HepG2 (cell line): ENCODE measurements at regions not wholly inside any gene's neighbourhood (a gene's known extent, or its start where the extent isn't known, plus 50 kb on each side); places are given as distances from the start of the nearest gene placed in this dataset.

ENCODE experiments used
- ATAC-seq: fragments of 200-7000 bp; cut with Tn5 transposase; 3 replicates; pipeline ENCODE4 v1.9.1; 2020; ENCODE audit warnings: mild to moderate bottlenecking, moderate library complexity
- BruUV-seq: library from RNA; stranded (reverse); fragments of 400-500 nt; replicated peaks from 2 replicates; lab custom pipeline; 2021; lab: Mats Ljungman, UMichigan
- CTCF ChIA-PET: fragments of 300-600 bp; formaldehyde crosslinking; extraction: SDS; loops from one replicate; lab custom pipeline; 2021; ENCODE audit warnings: low total read pairs, inconsistent platforms, low intra/inter-chr PET ratio; lab: Yijun Ruan, JAX
- POLR2A ChIA-PET: fragments of 350-600 bp; sonication (Branson Sonifier 250); formaldehyde crosslinking; loops from one replicate; lab custom pipeline; 2020; ENCODE audit warnings: antibody characterized with exemption, inconsistent platforms; lab: Yijun Ruan, JAX
- DNase-seq: peaks from one replicate; pipeline ENCODE4 v3.0.0-alpha.2; 2015; ENCODE audit warnings: low spot score
- FAIRE-seq: peaks from 3 replicates; lab custom pipeline; 2011; peaks lifted over from hg19 to GRCh38; lab: Jason Lieb, UNC
- H2AFZ ChIP-seq: one replicate; pipeline ENCODE4 v1.6.1; 2011; ENCODE audit warnings: low read length, inconsistent platforms
- H3K27ac ChIP-seq: fragments of 300-600 bp; 3 replicates; pipeline ENCODE4 v1.8.0; 2011; ENCODE audit warnings: mixed run types, mild to moderate bottlenecking, mixed read lengths, low read length, inconsistent platforms; ENCODE audit not compliant: insufficient read depth; ENCODE audit errors: extremely low read length
- H3K27me3 ChIP-seq, 2 experiments: fragments of 200-600 bp in 1 of 2; 2 replicates in 1 of 2; 3 replicates in 1 of 2; pipeline versions ENCODE4 v1.6.0 to v1.8.0; 2011; ENCODE audit warnings: low read length in 2 of 2, mild to moderate bottlenecking in 2 of 2, moderate library complexity in 2 of 2, inconsistent platforms in 1 of 2; ENCODE audit not compliant: insufficient read depth in 2 of 2, control insufficient read depth in 1 of 2
- H3K36me3 ChIP-seq, 2 experiments: fragments of 200-600 bp in 1 of 2; replicated peaks in 1 of 2; 2 replicates in 1 of 2; 3 replicates in 1 of 2; pipeline versions ENCODE4 v1.5.1 to v1.8.0; 2011; ENCODE audit warnings: low read length in 2 of 2, inconsistent platforms in 1 of 2; ENCODE audit not compliant: insufficient read depth in 2 of 2, control insufficient read depth in 1 of 2
- H3K4me1 ChIP-seq: 2 replicates; pipeline ENCODE4 v1.5.1; 2012; ENCODE audit warnings: low read length, inconsistent platforms; ENCODE audit not compliant: insufficient read depth
- H3K4me2 ChIP-seq: 2 replicates; pipeline ENCODE4 v1.6.0; 2011; ENCODE audit warnings: low read depth, low read length, inconsistent platforms
- H3K4me3 ChIP-seq, 3 experiments: fragments of 200-600 bp in 1 of 3; sonication (generic), shearing (Covaris generic) in 1 of 3; replicated peaks in 1 of 3; 2 replicates each; pipeline ENCODE4 v1.5.1; 2011 to 2016; ENCODE audit warnings: low read length in 3 of 3, inconsistent platforms in 2 of 3, low read depth in 2 of 3, mild to moderate bottlenecking in 2 of 3, control low read depth in 1 of 3, mixed read lengths in 1 of 3; ENCODE audit not compliant: insufficient read depth in 1 of 3
- H3K79me2 ChIP-seq: one replicate; pipeline ENCODE4 v1.6.1; 2011; ENCODE audit warnings: low read length, inconsistent platforms; ENCODE audit not compliant: insufficient read depth
- H3K9ac ChIP-seq: 2 replicates; pipeline ENCODE4 v1.6.0; 2011; ENCODE audit warnings: mild to moderate bottlenecking, low read depth, low read length, inconsistent platforms; ENCODE audit not compliant: insufficient read depth
- H3K9me3 ChIP-seq: 2 replicates; pipeline ENCODE4 v1.5.1; 2012; ENCODE audit warnings: mild to moderate bottlenecking, low read length
- H4K20me1 ChIP-seq: 2 replicates; pipeline ENCODE4 v1.6.0; 2011; ENCODE audit warnings: inconsistent platforms, mild to moderate bottlenecking, low read length, moderate library complexity; ENCODE audit not compliant: insufficient read depth
- CREB1 ChIP-seq, 2 experiments: fragments of 450-650 bp in 1 of 2; IDR thresholded peaks; 2 replicates each; pipeline ENCODE4 v1.6.1; 2016 to 2017; ENCODE audit warnings: control low read depth in 1 of 2, mild to moderate bottlenecking in 1 of 2, missing compliant biosample characterization in 1 of 2, missing genetic modification characterization in 1 of 2
- GFI1 ChIP-seq: sonication (generic); formaldehyde crosslinking; IDR thresholded peaks from 2 replicates; pipeline ENCODE4 v1.5.0; 2020; ENCODE audit warnings: missing genetic modification reagents, mild to moderate bottlenecking, borderline replicate concordance
- JARID2 ChIP-seq: sonication (generic); formaldehyde crosslinking; IDR thresholded peaks from 2 replicates; pipeline ENCODE4 v1.8.1; 2023; ENCODE audit warnings: missing genetic modification reagents, inconsistent platforms; ENCODE audit not compliant: insufficient replicate concordance
- KDM5B ChIP-seq: sonication (generic); formaldehyde crosslinking; IDR thresholded peaks from 2 replicates; pipeline ENCODE4 v1.4.0; 2020; ENCODE audit warnings: missing genetic modification reagents, mild to moderate bottlenecking, borderline replicate concordance
- KLF12 ChIP-seq: sonication (generic); formaldehyde crosslinking; IDR thresholded peaks from 2 replicates; pipeline ENCODE4 v1.4.0; 2020; ENCODE audit warnings: missing genetic modification reagents, borderline replicate concordance
- MEF2D ChIP-seq: sonication (generic); formaldehyde crosslinking; IDR thresholded peaks from 2 replicates; pipeline ENCODE4 v1.5.1; 2020; ENCODE audit warnings: mild to moderate bottlenecking, missing genetic modification reagents
- POLR2A ChIP-seq, 2 experiments: IDR thresholded peaks; 2 replicates each; pipeline ENCODE4 v1.6.1; 2011; ENCODE audit warnings: low read depth in 2 of 2, low read length in 2 of 2, mild to moderate bottlenecking in 1 of 2, moderate library complexity in 1 of 2; ENCODE audit not compliant: insufficient read depth in 1 of 2
- RNF2 ChIP-seq: fragments of 450-650 bp; conservative IDR thresholded peaks from 2 replicates; pipeline ENCODE4 v1.6.1; 2016; ENCODE audit warnings: low read depth
- SNAPC4 ChIP-seq: sonication (generic); formaldehyde crosslinking; IDR thresholded peaks from 2 replicates; pipeline ENCODE4 v1.4.0; 2020; ENCODE audit warnings: mild to moderate bottlenecking, missing genetic modification reagents
- SSRP1 ChIP-seq: IDR thresholded peaks from 2 replicates; pipeline ENCODE4 v1.6.1; 2016; ENCODE audit warnings: control low read depth
- THAP11 ChIP-seq: IDR thresholded peaks from 2 replicates; pipeline ENCODE4 v1.6.1; 2016; ENCODE audit warnings: missing biosample characterization, missing genetic modification reagents
- ZBTB14 ChIP-seq: sonication (generic); formaldehyde crosslinking; IDR thresholded peaks from 2 replicates; pipeline ENCODE4 v1.4.0; 2020; ENCODE audit warnings: missing genetic modification reagents
- ZBTB20 ChIP-seq: sonication (generic); formaldehyde crosslinking; IDR thresholded peaks from 2 replicates; pipeline ENCODE4 v1.8.1; 2023; ENCODE audit warnings: missing genetic modification reagents, low read depth, mild to moderate bottlenecking, borderline replicate concordance
- ZFX ChIP-seq: sonication (generic); formaldehyde crosslinking; IDR thresholded peaks from 2 replicates; pipeline ENCODE4 v1.4.0; 2020; ENCODE audit warnings: mild to moderate bottlenecking, low read depth, missing genetic modification reagents, moderate library complexity
- ZNF331 ChIP-seq: sonication (generic); formaldehyde crosslinking; IDR thresholded peaks from 2 replicates; pipeline ENCODE4 v1.4.0; 2020; ENCODE audit warnings: missing genetic modification reagents
- ZNF501 ChIP-seq: sonication (generic); formaldehyde crosslinking; IDR thresholded peaks from 2 replicates; pipeline ENCODE4 v1.5.1; 2020; ENCODE audit warnings: mild to moderate bottlenecking, moderate library complexity, missing genetic modification reagents
- ZNF562 ChIP-seq: sonication (generic); formaldehyde crosslinking; IDR thresholded peaks from 2 replicates; pipeline ENCODE4 v1.8.0; 2022; ENCODE audit warnings: missing genetic modification reagents, borderline replicate concordance
- ZNF704 ChIP-seq: sonication (generic); formaldehyde crosslinking; IDR thresholded peaks from 2 replicates; pipeline ENCODE4 v1.8.1; 2023; ENCODE audit warnings: mild to moderate bottlenecking, inconsistent platforms, moderate library complexity, missing genetic modification reagents, borderline replicate concordance
- WGBS: methylation state at CpG from one replicate; pipeline ENCODE4 v1.1.6; 2017; ENCODE audit warnings: low lambda C conversion rate; 5-methylcytosine and 5-hydroxymethylcytosine counted together
- in situ Hi-C: cut with HindIII; loops from 2 replicates; pipeline ENCODE4 v1.10.0; 2017; ENCODE audit warnings: low pct_unique_long_range_greater_than_20kb; ENCODE audit not compliant: extremely low pct_ligation_motif_present
- intact Hi-C: fragments of 100-400 bp; cut with micrococcal nuclease; formaldehyde crosslinking; loops from one replicate; pipeline ENCODE4 v1.10.0; 2022; ENCODE audit not compliant: unreplicated experiment

DNA sequence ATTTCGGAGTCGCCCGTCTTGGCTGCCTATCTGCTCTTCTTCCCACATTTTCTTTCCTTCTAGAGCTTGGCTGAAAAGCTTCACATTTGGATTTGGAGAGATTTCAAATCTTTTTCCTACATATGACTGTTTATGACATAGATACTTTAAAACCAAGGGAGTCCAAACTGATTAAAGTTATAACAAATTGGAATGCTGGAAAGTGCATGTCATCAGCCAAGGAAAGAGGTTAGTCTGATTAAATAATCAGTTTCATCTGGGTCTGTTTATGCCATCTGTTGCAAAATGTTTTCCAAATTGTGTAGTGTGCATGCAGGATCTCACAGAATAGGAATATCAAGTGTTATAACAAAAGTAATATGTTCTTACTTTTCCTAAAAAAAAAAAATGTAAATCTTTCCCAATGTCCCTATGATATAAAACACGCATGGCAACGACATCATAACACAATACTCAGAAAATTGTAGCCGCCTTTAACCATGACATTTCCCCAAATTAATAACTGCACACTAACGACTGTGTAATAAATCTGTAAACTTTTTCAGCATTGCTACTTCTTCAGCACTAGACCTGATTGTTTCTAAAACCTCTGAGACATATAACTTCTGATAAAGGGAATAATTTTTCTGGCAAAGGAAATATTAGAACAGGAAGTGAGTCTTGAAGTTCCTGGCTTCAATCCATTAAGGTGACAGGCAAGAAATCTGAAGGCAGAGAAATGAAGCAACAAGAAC lies 230.2 kb upstream of the FOXQ1 start:
- H2AFZ ChIP-seq, result no peak overlapping the region
- no peak for FAIRE-seq
- 95% methylated on average over 7 of the region's 7 CpGs for WGBS

More for the DNA sequence above, 230.2 kb upstream of the FOXQ1 start:
- H3K27ac ChIP-seq, result no peak overlapping the region
- TF ChIP-seq KDM5B (CRISPR knock-in tag) (no peak), ZNF501 (CRISPR knock-in tag) (no peak), ZNF562 (CRISPR knock-in tag) (no peak), CREB1 (IDR thresholded peaks at IDR 0.05) (no peak), CREB1 (CRISPR knock-in tag; IDR thresholded peaks at IDR 0.05) (no peak), ZBTB20 (no peak), ZNF331 (CRISPR knock-in tag) (no peak), JARID2 (CRISPR knock-in tag) (no peak), POLR2A (IDR thresholded peaks at IDR 0.05; ENCODE audit: insufficient read depth in 1 of 2, low read depth in 2 of 2, low read length in 2 of 2) (no peak), SNAPC4 (CRISPR knock-in tag) (no peak), SSRP1 (CRISPR knock-in tag) (no peak), ZBTB14 (no peak), MEF2D (CRISPR knock-in tag) (no peak), RNF2 (no peak), KLF12 (CRISPR knock-in tag) (no peak), ZNF704 (CRISPR knock-in tag) (no peak), ZFX (CRISPR knock-in tag) (no peak), THAP11 (CRISPR knock-in tag) (no peak), GFI1 (CRISPR knock-in tag) (no peak)
- no peaks in the 10 kb centered on the region for H4K20me1 ChIP-seq
- DNase-seq, result no peak
- BruUV-seq, result no TSS peak
- no peaks in the 10 kb centered on the region for H3K79me2 ChIP-seq
- intact Hi-C loops (no loop called here), in situ Hi-C loops (no loop called here)
- no peaks in the 10 kb centered on the region for H3K9me3 ChIP-seq
- no peak overlapping the region for H3K4me2 ChIP-seq
- H3K4me1 ChIP-seq, result peaks cover 9% of the 10 kb centered on the region
- ChIA-PET CTCF (no interaction called here), POLR2A (no interaction called here)
- no peak overlapping the region for H3K9ac ChIP-seq
- no peaks in the 10 kb centered on the region for H3K36me3 ChIP-seq
- ATAC-seq, result no peak
- H3K4me3 ChIP-seq, result no peak overlapping the region
- no peaks in the 10 kb centered on the region for H3K27me3 ChIP-seq
